CD4-positive, alpha-beta T cell treated with Interleukin-21 for 1 hour (primary cell): ENCODE measurements at regions not wholly inside any gene's neighbourhood (a gene's known extent, or its start where the extent isn't known, plus 50 kb on each side); places are given as distances from the start of the nearest gene placed in this dataset.

Experiments
- DNase-seq: peaks from one replicate; pipeline ENCODE4 v3.0.0-alpha.2; 2020

DNA sequence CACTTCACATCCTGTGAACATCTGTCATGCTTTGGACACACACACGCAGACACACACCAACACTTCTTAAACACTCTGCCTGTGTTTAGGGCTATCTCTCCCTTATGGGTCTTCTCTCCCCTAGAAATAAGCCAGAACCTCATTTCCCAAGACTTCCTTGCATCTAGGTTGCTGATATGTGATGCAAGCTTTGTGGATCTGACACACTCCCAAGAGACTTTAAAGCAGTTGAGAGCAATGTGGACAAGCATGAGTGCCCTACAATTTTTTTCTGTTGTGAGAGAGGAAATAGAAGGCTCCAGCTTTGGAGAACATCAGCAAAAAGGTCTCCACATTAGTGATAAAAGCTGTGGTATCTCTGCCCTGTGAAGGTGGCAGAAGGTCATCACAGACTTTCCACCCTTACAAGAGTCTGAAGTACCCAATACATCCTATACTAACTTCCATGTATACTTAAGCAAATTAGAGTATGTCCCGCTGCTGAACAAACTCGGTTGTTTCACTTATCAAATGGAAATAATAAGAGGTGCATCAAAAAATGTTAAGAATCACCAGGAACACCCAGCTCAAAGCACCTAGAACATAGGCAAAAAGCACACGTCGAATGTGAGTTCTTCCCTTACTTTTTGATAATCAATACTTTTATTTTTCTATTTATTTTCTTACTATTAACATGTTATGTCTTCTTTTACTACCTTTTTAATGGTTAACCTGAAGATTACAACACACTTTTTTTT, 267.6 kb downstream of the SETD4 start:
- DNase-seq, result no peak

- no peak for DNase-seq
Observed at GRCh38 chr21:35791541-35792325, 268.6 kb downstream of the SETD4 start.

DNA sequence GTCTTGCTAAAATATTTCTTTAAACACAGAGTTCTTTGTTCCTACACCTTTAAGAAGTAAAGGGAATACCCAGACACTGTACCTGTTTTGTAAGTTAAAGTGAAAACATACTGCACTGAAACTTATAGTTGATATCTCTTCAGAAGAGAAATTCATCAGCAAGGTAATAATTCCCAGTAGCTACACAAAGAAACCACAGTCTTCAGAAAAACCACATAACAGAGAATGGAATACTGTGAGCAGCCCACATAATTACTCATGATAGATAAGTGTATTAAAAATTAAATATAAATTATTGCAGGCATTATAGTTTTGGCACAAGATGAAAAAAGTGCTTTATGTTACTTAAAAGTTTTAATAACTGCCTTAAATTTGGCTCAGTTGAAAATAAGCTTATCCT, 276.6 kb downstream of the SETD4 start:
- no peak for DNase-seq

GRCh38 chr21:35782667-35783066, 277.7 kb downstream of the SETD4 start:
- DNase-seq, result no peak

GRCh38 chr21:35780983-35781382, 279.3 kb downstream of the SETD4 start:
- DNase-seq, result no peak

DNA sequence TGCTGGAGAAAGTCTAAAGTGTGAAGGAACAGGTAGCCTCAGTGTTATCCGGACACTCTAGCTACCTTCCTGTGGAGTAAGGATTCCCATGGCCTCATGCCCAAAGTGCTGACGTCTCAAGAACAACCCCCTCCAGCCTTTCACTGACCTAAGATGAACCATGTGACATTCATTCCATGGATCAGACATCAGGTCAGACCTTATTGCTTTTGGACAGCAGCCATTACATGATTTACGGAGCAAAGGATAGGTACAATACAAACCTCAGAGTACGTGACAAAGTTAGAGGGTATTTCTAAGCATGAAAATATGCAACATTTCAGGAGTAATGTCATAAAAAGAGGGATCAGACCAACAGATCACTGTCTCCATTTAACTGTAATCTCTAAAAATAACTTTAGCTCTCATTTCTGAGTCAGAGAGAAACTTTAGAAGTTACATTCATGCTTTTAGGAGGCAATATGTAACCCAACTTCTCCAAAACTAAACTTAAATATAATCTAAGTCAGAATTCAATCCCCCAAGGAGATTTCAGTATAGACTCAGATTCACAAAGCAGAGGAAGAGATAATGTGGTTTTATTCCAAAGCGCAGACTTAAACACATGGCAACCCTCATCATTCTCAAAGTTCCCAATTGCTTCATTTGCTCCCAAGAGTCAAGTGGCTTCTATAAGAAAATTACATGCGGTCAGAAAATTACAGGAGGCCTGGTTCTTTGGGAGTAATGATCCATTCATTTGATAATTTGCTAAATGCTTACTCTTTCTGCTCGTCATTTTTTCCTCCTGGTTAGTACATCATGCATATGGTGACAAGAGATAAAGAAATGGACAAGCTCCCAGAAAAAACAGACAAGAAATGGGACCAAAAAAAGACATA, 280.4 kb downstream of the SETD4 start:
- DNase-seq, result no peak

DNA sequence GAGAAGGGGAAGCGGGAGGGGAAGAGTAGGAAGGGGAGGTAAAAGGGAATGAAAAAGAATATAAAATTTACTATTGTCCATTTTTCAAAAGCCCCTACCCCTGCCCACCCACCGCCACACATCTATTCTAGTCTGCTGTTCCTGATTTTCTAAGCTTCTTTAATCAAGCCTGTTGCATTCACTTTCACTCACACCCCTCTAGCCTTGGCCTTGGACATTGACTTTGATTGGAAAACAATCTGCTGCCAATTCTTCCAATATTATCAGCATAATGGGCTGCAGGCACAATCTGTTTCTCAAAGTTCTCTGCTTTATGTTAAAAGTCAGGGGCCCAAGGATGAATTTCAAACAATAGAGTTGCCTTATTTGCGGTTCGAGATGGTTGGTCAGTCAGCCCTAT, 281.2 kb downstream of the SETD4 start:
- no peak for DNase-seq

- DNase-seq, result no peak
Observed at GRCh38 chr21:35777081-35777480, 283.2 kb downstream of the SETD4 start.

DNA sequence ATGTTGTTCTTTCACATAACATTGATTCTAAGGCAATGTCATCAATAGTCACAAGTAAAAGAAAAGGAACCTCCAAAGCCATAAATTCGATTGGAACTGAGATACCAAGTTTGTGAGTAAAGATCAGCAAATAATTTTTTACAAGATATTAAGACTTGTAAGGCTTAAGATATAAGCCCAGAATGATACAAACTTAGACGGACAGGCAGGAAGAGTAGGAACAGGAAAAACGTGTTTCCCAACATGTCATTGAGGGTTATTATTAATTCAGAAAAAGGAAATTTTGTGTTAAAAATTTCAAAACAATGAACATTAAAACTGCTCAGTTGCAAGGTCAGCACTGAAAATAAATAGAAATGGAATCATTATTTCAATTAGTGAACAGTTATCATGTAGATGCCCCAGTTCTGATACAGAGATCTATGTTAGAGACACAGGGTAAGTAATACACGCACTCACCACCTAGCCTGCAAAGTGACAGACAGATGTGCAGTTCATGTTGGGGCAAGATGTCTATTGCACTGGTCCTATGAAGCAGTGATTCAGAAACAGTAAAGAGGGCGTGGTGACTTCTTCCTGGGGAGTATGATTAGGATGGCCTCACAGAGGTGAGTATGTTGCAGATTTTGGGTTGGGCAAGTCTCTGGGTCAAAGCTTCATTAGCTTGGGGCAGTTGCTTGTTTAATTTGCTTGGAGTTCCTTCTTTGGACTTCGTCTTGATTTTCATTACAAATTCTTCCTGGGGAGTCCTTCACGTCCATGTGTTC, 284.4 kb downstream of the SETD4 start:
- no peak for DNase-seq

DNA sequence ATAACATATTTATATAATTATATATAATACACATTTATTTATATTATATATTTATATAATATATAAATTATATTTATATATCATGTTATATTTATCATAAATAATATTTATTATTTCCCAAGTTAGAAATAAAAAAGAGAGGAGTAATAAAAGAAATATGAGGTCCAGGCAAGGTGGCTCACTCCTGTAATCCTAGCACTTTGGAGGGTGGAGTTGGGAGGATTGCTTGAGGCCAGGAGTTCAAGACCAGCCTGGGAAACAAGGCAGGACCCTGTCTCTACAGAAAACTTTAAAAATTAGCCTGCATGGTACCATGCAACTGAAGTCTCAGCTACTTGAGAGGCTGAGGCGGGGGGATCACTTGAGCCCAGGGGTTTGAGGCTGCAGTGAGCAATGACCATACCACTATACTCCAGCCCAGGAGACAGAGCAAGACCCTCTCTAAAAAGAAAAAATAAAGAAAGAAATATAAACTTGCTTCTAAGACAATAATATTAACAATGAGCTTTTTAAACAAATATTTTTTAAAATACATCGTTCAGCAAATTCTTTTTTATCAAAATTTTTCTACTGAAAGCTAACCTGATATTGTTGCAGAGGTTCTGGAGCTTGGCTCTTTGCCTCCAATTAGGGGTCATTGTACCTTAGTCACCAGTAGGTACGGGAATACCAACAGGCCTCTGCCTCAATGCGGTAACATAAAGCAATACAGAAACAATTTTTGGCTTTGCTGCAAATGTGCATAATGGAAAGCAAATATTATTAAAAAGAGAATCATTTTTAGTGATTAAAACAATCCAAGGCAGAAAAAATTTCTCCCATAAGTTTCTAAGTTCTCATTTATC, 290.0 kb downstream of the SETD4 start:
- no peak for DNase-seq

DNA sequence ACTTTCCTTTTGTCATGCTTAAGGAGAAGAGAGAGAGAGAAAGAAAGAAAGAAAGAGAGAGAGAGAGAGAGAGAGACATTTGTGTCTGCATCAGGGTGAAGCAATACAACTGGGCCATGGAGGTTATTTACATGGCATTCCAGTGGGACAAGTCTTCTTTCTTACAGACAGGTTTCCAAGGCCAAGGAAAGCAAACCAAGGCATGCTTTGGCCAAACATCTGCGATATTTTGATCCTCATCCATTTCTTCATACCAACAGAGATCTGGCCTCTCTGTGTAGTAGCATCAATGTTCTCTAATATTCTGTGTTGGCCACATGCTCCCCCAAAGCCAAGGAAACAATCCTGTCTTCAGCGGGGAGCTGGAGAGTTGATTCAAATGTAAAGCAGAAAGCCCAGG, 292.1 kb downstream of the SETD4 start:
- DNase-seq, result no peak

DNA sequence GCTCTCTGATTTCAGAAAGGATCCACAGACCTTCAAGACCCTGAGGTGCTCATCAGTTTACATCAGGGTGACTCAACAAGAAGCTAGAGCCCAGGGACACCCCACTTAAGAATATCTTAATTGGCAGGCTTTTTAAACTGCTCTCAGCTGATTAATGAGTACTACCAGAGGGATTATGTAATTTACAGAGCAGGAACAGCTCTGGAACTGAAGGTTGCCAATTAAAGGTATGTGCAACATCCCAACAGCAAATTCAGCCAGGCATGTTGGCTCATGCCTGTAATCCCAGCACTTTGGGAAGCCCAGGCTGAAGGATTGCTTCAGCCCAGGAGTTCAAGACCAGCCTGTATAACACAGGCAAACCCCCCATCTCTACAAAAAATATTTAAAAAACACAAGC, 295.7 kb downstream of the SETD4 start:
- DNase-seq, result no peak

DNA sequence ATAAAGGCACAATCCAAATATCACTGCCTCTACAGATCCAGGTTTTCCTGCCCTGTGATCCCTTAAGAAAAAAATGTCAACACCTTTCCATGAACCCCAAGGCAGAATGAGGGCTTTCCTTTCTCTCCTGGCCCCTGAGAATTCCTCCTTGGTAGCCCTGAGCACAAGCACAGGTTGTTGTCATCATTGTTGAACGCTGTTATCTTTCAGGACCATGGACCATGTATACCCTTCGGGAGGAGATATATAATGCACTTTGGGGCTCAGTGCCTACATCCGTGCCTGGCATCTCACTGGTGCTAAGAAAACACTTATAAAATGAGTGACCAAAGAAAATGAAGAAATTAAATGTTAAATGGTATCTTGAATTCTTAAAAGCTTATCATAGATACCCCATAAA, 296.2 kb downstream of the SETD4 start:
- no peak for DNase-seq

- DNase-seq, result no peak
Observed at GRCh38 chr21:35754583-35754982, 305.7 kb downstream of the SETD4 start.

DNA sequence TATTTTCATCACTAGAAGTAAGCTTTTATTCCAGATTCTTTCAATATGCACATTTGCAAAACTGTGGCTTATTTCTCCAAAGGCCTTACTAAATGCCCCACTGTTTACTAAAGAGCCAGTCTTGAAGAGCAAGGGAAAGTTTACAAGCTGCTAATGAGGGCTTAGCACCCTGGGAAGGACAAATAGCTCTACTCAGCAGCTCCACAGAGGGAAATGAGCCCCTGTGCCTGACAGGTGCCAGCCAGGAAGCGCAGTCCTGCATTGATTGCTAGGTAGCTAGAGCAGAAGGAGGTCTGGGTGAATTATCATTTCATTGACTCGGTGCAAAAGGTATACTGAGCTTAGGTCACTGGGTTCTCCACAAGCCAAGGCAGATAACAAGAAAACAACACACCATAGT, 307.0 kb downstream of the SETD4 start:
- no peak for DNase-seq

GRCh38 chr21:35751171-35751570, 309.2 kb downstream of the SETD4 start:
- DNase-seq, result no peak

DNA sequence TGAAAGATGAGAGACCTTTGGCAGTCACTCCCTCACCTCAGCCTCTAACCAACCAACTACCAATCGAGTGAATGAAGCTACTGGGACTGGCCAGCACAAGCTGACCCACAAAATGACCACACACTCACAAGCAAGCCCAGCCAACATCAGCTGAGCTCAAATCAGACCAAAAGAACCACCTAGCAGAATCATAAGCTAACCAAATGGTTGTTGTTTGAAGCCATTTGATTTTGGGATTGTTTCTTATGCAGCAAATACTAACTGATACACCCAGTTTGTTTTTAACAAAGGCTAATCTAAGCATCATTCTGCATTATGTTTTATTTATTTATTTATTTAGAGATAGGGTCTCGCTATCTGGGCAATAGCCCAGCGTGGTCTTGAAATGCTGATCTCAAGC, 310.4 kb downstream of the SETD4 start:
- no peak for DNase-seq

GRCh38 chr21:35748678-35749314, 311.5 kb downstream of the SETD4 start:
- DNase-seq, result no peak

GRCh38 chr21:35743571-35743970, 316.8 kb downstream of the SETD4 start:
- no peak for DNase-seq

- no peak for DNase-seq
Observed at GRCh38 chr21:35738347-35738961, 321.9 kb downstream of the SETD4 start.

GRCh38 chr21:35737899-35738346, 322.4 kb downstream of the SETD4 start:
- no peak for DNase-seq
